ENCODE measurements at regions not wholly inside any gene's neighbourhood (a gene's known extent, or its start where the extent isn't known, plus 50 kb on each side); places are given as distances from the start of the nearest gene placed in this dataset.

DNA sequence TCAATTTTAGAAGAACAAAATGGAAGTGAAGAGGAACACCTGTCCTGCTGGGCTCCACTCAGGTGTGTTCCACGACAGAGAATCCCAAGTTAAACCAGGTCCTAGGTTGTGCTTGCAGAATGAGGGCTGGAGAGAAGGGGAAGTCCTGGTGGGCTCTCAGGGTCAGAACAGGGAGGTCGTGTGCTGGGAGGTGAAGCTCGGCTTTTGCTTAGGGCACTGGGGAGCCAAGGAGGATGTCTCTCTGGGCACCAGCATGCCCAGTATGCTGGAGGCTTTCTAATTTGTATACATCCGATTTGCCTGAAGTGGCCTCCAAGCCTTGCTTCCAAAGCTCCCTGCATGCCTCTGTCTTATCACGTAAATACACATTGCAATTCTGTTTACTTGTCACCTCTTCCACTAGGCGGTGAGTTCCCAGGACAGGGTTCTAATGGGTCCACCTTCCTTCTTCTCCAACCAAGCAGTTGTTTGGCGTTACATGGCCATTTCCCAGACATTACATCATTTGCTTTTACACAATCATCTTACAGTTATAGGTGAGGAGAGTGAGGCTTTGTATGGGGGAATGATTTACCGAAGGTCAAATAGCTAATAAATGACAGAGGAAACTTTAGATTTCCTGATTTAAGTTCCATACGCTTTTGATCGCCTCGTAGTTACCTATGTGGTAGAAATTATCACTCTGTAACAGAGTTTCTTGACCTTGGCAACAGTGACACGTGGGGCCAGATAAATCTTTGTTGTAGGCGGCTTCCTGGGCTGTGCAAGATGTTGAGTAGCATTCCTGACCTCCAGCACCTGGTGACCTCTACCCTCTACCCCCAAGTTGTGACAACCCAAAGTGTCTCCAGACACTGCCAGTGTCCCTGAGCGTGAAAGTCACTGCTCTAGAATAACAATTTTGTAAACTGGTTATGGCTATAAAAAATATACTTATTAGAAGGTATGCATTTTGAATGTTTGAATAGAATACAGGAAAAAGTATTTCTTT, 901.5 kb downstream of the TBC1D22A start:
- DNase-seq (ENCODE audit: low read depth), result no peak

DNA sequence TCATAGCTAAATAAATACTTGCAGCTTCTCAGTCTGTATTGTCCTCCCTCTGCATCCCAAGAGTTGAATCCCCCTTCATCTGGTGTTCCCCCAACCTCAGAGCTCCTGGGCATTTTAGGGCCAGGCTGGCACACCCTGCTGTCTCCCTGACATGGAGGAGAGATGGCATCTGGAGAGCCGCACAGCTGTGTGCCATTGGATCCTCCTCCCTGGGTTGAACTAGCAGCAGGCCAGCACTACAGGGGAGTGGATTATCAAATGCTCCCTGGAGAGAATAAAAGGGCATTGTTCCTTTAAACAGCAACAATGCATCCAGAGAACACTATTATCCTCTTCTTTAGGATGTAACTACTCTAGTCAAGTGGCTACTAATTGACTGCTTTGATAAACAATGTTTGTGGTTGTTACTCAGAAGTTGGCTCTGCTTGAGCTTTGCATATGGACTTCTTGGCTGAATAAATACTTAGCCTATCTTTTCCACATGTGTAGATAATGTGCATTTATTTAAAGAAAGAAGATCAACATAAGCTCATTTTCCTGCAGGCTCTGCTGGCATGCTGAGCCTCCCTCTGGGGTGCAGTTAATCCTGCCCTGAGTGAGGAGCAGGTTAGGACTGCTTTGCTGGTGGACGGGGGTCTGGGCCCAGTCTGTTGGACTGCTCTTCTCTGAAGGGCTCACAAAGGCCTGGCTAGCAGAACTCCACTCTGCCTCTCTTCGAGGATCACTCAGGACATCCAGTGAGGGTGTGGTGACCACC, 897.2 kb downstream of the TBC1D22A start:
- DNase-seq (ENCODE audit: low read depth), result no peak

DNA sequence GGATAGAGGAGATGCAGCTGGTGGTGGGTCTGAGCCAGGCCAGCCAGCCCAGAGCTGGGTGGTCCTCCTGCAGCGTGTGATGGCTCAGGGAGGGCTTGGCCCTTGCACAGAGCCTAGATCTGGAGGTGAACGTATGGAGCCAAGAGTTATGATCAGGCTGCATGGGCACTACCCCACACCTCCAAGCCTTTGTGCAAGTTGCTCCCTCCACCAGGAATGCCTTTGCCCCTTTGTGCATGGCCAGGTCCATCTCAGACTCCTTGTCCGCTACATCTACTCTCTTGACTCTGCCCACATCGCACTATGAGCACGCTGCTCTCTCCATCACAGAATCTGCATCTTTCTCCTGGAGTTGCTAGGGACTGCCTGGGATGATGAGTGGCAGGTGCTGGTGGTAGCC, 895.7 kb downstream of the TBC1D22A start:
- DNase-seq (ENCODE audit: low read depth), result no peak

DNA sequence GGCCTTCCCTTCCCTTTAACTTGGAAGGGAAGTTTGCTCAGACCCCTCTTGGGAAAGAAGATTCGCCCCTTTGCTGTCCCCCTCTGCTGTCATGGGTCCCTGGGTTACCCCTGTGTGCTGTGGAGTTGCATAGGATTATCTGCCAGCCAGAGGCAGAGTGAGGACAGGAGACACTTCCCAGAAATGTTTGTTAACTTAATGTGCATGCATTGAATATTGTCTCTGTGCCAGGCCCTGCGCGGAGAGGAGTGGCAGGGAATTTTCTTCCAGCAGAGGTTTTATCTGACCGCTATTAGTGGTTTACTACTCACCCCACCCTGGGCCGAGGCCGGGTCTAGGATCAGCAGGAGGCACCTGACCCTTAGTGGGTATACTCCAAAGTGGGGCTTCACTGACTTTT, 894.8 kb downstream of the TBC1D22A start:
- DNase-seq (ENCODE audit: low read depth), result no peak

DNA sequence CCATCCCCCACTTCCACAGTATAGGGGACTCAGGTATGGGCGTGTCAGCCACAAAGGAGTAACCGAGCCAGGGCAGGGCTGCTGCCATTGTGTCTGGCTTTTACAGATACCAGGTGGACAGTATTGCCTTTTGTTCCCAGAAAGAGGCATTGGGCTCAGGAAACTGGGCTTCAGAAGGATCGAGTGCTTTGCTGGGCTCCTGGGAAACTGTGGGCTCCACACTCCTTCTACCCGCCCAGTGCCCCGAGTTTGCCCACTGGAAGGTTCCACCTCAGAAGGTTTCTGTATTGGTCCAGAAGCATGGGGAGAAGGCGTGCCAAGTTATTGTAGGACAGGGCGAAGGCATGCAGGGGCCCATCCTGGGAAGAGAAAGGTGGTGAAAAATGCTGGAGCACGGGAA, 894.4 kb downstream of the TBC1D22A start:
- no peak for DNase-seq (ENCODE audit: low read depth)

DNA sequence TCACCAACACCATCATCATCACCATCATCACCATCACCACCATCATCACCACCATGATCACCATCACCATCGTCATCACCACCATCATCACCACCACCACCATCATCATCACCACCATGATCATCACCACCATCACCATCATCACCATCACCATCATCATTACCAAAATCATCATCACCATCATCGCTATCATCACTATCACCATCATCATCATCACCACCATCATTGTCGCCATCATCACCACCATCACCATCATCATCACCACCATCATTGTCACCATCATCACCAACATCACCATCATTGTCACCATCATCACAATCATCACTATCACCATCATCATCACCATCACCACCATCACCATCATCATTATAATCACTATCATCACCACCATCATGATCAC, 893.5 kb downstream of the TBC1D22A start:
- DNase-seq (ENCODE audit: low read depth), result no peak

DNA sequence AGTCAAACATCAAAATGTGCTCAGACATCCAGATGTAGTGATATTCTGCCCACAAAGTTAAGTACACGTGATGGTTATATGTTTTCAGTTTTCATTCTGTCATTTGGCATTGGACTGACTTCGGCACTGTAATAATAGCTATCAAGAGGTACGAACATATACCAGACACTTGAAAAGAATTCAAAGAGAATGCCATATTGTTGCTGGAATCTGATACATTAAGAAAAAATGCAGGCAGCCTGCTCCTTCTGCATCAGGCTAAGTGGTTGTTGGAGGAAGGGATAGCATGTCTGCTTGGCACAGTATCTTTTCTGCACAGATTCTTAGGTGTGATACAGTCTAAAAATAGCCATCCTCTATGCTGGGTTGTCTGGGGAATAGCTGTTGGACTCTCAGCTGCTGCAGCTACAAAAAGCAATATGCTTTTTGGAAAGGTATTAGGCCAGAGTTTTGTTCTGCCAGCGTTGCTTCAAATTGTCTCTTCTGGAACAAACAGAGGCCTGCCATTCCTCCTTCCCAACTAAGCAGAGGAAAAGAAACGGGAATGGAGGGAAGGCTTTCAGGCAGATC, 892.6 kb downstream of the TBC1D22A start:
- DNase-seq (ENCODE audit: low read depth), result no peak

DNA sequence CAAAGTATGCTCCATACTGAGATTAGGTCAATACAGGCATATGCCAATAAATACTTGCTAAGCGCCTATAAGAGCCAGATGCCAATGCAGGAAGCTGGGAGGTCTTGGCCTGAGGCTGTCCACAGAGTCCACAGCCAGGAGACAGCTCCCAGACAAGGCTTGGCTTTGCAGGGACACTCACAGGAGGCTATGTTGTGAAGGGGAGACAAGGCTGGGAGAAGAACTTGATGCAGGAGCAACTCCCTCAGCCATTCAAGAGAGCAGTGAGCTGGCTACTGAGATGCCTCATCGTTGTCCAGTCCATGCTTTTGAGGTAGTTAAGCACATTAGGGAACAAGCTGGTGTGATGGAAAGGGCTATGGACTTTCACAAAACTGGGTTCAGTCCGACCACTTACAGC, 891.5 kb downstream of the TBC1D22A start:
- no peak for DNase-seq (ENCODE audit: low read depth)

DNA sequence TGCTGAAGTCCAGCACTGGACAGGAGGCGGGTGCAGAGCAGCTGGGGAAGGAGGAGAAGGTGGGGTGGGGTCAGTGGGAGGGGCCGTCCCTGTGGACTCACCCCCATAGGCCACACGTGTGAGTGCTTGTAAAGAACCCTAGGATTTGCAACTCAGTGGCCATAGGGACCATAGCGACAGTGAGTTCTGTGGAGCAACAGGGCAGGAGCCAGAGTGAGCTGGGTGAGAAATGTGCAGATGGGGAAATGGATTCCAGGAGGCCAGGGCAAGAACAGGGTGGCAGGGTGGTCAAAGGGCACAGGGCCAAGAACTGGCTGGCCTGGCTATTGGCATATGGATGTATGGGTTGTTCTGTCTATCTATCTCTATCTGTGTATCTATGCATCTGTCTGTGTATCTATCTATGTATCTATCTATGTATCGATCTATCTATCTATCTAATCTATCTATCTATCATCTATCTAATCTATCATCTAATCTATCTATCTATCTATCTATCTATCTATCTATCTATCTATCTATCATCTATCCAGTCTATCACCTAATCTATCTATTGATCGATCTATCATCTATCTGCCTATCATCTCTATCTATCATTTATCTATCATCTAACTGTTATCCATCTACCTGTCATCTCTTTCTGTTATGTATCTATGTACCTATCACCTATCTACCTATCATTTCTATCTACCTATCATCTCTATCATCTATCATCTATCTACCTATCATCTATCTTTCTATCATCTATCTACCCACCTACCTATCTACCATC, 889.0 kb downstream of the TBC1D22A start:
- no peak for DNase-seq (ENCODE audit: low read depth)

DNA sequence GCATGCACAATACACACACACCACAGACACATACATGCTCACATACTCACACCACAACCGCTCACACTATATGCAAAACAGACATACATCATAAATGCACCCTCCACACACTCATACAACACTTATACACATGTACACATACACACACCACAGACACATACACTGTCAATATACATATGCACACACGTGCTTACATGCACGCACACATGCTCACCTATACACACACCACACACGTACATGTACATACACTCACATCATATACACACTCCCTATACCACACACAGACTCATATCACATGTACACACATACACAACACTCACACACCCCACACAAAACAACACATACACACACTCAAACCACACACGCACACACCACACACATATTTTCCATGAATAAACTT, 885.3 kb downstream of the TBC1D22A start:
- DNase-seq (ENCODE audit: low read depth), result no peak

DNA sequence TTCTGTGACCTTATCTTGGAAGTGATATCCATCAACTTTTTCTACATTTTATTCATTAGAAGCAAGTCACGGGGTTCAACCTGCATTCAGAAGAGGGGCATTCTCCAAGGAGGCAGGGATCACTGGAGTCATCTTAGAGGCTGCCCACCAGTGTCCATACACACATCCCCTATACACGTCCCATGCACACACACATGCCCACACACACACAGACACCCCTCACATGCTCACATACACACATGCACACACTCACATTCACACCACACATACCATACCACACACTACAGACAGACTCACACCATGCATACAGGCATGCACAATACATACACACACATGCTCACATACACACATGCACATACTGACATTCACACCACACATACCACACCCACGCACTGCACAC, 884.7 kb downstream of the TBC1D22A start:
- no peak for DNase-seq (ENCODE audit: low read depth)

DNA sequence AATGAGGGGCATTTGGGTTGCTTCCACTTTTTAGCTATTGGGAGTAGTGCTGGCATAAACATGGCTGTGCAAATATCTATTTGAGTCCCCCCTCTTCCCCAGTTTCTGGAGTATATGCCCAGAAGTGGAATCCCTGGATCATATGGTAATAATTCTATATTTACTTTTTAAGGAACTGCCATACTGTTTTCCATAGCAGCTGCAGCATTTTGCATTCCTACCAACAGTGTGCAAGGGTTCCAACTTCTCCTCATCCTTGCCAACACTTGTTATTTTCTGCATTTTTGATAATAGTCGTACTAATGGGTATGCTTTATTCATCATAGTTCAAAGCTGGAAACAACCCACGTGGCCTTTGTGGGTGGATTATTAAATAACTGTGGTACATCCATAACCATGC, 883.5 kb downstream of the TBC1D22A start:
- DNase-seq (ENCODE audit: low read depth), result no peak

DNA sequence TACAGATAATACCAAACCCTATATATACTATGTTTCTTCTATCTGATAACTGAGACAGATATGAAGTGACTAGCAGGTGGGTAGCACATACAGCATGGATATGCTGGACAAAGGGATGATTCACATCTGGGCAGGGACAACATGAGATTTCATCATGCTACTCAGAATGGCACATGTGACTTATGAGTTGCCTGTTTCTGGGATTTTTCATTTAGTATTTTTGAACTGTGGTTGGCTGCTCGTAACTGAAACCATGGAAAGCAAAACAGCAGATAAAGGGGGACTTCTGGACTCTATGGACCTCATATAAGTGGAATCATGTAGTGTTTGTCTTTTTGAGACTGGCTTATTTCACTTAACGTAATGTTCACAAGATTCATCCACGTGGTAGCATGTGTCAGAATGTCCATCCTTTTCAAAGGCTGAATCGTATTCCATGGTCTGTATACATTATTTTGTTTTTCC, 883.0 kb downstream of the TBC1D22A start:
- DNase-seq (ENCODE audit: low read depth), result no peak

DNA sequence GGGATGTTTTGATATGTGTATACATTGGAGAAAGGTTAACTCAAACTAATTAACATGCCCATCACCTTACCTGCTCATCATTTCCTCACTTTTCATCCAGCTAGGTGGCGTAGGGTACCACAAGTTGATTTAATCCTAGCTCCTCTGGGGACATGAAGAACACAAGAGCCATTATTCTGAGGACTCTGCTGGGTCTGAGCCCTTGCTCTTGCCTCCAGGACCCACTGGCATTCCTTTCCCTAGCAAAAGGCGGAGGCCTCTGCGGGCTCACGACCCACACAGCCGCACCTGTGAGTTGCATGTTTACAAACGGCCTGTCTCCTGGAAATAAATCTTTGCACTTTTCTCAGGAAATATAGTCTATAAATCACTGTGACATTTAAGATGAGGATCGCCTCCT, 871.9 kb downstream of the TBC1D22A start:
- no peak for DNase-seq (ENCODE audit: low read depth)

DNA sequence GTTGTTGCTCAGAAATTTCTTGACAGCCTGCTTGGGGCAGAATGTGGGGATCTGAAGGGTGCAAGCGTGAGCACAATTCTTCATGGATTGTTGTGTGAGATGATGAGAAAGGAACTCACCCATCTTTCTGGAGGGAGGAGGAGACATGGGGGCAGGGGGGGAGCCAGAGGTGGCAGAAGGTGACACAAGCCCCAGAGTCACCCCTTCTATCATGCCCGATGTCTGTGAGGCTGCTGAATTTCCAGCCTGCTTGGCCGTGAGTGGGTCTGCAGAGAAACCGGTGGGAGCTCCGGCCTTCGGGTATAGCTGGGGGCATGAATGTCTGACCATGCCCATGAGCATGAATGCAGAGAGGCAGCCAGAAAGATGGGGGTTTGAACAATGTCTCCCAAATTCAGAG, 870.7 kb downstream of the TBC1D22A start:
- no peak for DNase-seq (ENCODE audit: low read depth)

DNA sequence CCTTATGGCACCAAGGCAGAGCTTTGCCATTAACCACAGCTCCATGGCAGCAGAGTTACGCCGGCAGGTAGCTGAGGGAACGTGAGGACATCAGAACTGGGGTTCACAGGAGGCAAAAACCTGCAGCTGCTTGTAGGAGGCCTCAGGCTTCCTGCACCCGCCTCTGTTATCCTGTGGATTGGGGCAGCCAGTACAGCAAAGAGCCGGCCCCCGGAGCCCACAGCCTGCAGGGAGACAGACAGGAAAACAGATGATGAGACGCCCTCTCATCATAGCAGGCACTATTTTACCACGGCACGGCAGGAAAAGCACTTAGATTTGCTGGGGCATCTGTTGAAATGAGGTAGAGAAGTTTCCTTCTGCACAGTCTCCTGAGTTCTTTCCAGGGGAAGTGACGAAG, 870.3 kb downstream of the TBC1D22A start:
- no peak for DNase-seq (ENCODE audit: low read depth)

DNA sequence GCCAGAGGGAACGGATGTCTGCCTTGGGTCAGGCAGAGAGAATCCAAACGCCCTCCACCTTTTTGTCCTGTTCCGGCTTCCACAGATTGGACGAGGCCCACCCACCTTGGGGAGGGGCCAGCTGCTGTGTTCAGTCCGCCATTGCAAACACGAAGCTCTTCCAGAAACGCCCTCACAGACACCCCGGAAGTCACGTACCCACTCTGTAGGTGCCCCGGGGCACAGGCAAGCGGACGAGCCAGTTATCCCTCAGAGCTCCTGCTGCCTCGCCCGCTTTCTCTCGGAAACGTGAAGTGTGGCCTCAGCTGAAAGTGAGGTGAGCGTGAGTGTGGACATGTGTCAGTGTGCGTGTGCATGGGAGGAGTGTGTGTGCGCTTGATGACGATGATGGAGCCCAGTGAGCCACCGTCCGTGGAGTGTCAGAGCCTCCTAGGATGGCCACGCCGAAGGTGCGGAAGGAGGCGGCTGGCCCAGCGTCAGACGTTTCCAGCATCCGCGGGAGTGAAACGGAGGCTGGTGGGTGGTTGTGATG, 869.2 kb downstream of the TBC1D22A start:
- DNase-seq (ENCODE audit: low read depth), result no peak

DNA sequence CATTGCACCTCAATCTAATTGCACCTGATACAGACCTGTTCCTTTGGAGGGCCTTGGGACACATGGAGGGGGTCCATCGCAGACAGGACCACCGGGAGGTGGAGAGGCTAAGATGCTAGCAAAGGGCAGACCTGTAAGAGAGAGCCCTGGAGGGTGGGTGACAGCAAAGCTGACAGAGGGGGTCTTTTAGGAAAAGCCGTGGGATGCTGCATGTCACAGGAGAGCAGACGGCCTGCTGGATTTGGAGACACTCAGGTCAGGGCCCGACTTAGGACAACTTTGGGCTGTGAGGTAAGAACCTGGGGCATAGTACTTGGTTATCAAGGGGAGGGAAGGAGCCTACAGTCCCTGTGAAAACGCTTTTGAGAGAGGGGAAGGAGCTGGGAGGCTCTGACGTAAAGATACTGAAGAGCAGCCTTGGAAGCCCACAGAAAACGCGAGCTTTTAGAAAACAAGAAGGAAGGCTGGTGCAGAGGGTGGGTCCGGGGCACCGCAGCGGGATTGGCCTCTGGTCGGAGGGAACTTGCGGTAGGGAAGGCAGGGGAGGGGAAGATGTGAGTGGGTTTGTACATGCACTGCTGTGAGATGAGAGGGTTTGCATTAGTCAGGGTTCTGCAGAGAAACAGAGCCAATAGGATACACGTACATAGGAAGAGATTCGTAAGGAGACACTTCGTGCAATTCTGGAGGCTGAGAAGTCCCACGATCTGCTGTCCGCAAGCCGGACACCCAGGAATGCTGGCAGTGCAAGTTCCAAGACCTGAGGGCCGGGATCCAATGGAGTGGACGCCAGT, 868.5 kb downstream of the TBC1D22A start:
- no peak for DNase-seq (ENCODE audit: low read depth)

DNA sequence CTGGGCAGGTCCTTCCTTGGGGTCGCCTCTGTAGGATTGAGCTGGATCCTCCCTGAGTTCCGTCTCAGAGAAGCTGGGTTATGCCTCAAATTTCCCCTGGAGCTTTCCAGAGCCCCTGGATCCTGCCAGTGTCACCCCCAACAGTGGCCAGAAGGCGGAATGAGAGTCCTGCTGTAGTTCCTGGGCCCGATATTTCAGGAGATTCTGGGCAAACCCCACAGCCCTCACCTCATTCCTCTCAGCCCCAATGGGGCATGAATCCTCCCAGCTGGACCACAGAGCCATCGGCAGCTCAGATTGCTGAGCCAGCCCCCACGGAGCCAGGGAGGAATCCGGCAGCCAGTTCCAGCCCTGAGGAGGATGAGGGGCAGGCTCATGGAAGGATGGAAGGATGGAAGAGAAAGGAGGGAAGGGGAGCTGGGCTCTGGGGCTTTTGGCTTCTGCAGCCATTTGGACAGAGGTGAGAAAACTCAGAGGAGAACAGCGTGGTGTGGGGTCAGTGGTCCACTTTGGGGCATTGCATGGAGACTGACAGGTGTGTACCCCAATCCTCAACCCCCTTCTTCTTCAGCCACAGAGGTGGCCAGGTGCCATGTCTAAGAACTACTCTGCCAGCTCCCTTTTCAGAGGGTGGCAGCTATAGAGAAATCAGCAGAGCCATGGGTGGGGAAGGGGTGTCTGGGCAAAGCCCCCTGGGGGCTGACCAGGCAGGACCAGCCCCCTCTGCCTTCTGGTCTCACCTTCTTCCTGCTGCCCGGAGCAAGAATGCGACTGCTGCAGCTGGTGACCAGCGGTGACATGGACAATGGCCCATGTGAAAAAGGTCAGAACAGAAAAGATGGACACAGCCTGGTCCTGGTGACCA, 867.6 kb downstream of the TBC1D22A start:
- DNase-seq (ENCODE audit: low read depth), result no peak

DNA sequence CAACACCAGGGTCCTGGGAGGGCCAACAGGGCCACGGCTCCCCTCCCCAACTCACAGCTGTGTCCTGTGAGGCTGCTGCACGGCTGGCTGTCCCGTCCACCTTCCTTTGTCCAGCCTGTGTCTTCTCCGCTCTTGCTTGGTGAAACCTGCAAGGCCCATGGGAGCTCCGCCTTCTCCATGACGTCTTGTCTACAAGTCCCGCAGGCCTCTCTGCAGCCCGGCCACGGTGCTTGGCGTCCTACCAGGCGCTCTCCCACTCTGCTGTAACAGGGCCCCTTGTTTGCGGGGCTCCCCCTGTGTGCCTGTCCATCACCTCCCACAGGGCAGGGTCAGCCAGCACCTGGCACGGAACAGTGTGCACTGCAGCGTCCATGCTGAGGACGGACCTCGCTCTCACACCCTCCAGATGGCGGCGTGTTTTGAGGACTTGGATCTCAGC, 866.8 kb downstream of the TBC1D22A start:
- DNase-seq (ENCODE audit: low read depth), result no peak

All from HS-5 (cell line).